Endothelial cell of umbilical vein (primary cell): ENCODE measurements at regions not wholly inside any gene's neighbourhood (a gene's known extent, or its start where the extent isn't known, plus 50 kb on each side); places are given as distances from the start of the nearest gene placed in this dataset.
"Not testable (repeated sequence)": the region's sequence is repeated elsewhere in the genome, so short reads cannot be mapped to it uniquely, and the experiment has no call there.

Experiments used
- BruUV-seq: library from RNA; stranded (reverse); fragments of 400-500 nt; replicated peaks from 2 replicates; lab custom pipeline; 2021; lab: Mats Ljungman, UMichigan
- CTCF ChIA-PET: fragments of 300-600, 350-600 bp; sonication (Branson Sonifier 250); formaldehyde crosslinking; loops from one replicate; lab custom pipeline; 2021; ENCODE audit warnings: antibody characterized with exemption, inconsistent platforms; lab: Charles Lee
- POLR2A ChIA-PET: fragments of 300-600, 350-600 bp; sonication (Branson Sonifier 250); formaldehyde crosslinking; loops from one replicate; lab custom pipeline; 2021; ENCODE audit warnings: antibody characterized with exemption, inconsistent platforms; lab: Charles Lee
- DNase-seq: peaks from one replicate; pipeline ENCODE4 v3.0.0-alpha.2; 2011; ENCODE audit warnings: low read depth, low spot score
- FAIRE-seq: peaks from 2 replicates; lab custom pipeline; 2011; peaks lifted over from hg19 to GRCh38; lab: Jason Lieb, UNC
- H2AFZ ChIP-seq: 2 replicates; pipeline ENCODE4 v1.6.0; 2012; ENCODE audit warnings: low read depth, low read length, control low read depth, inconsistent platforms
- H3K27ac ChIP-seq: 2 replicates; pipeline ENCODE4 v1.5.1; 2011; ENCODE audit warnings: low read depth, mild to moderate bottlenecking, control low read depth, low read length, moderate library complexity; ENCODE audit not compliant: insufficient read depth
- H3K27me3 ChIP-seq, 2 experiments: 2 replicates each; pipeline versions ENCODE4 v1.6.0 to v1.6.1; 2011; ENCODE audit warnings: low read length in 2 of 2, mixed read lengths in 1 of 2; ENCODE audit not compliant: control insufficient read depth in 2 of 2, insufficient read depth in 2 of 2
- H3K36me3 ChIP-seq, 2 experiments: 2 replicates in 1 of 2; 3 replicates in 1 of 2; pipeline ENCODE4 v1.5.1; 2011; ENCODE audit warnings: low read length in 2 of 2, mild to moderate bottlenecking in 1 of 2, moderate library complexity in 1 of 2; ENCODE audit not compliant: control insufficient read depth in 2 of 2, insufficient read depth in 2 of 2; ENCODE audit errors: extremely low read depth in 1 of 2
- H3K4me1 ChIP-seq: 3 replicates; pipeline ENCODE4 v1.5.1; 2011; ENCODE audit warnings: mild to moderate bottlenecking, low read length; ENCODE audit not compliant: control insufficient read depth, insufficient read depth; ENCODE audit errors: extremely low read depth
- H3K4me2 ChIP-seq: 2 replicates; pipeline ENCODE4 v1.6.1; 2011; ENCODE audit warnings: low read length, control low read depth, mixed read lengths; ENCODE audit not compliant: insufficient read depth
- H3K4me3 ChIP-seq, 3 experiments: fragments of 200-600 bp in 1 of 3; sonication (generic), shearing (Covaris generic) in 1 of 3; replicated peaks in 1 of 3; 2 replicates each; pipeline ENCODE4 v1.5.1; 2011 to 2016; ENCODE audit warnings: control low read depth in 3 of 3, low read length in 3 of 3, mild to moderate bottlenecking in 2 of 3, inconsistent platforms in 1 of 3, low read depth in 1 of 3, moderate library complexity in 1 of 3; ENCODE audit not compliant: insufficient read depth in 1 of 3
- H3K79me2 ChIP-seq: 2 replicates; pipeline ENCODE4 v1.6.0; 2012; ENCODE audit warnings: low read length, inconsistent platforms; ENCODE audit not compliant: control insufficient read depth, insufficient read depth
- H3K9ac ChIP-seq: replicated peaks from 2 replicates; pipeline ENCODE3; 2011; ENCODE audit warnings: low read length, control low read depth; ENCODE audit not compliant: insufficient read depth; ENCODE audit errors: extremely low read depth
- H3K9me1 ChIP-seq: replicated peaks from 3 replicates; pipeline ENCODE4 v1.6.0; 2011; ENCODE audit warnings: mild to moderate bottlenecking, low read length; ENCODE audit not compliant: control insufficient read depth, insufficient read depth; ENCODE audit errors: extremely low read depth
- H3K9me3 ChIP-seq: replicated peaks from 2 replicates; pipeline ENCODE4 v1.5.1; 2012; ENCODE audit warnings: low read length, inconsistent platforms; ENCODE audit not compliant: control insufficient read depth, insufficient read depth
- H4K20me1 ChIP-seq: replicated peaks from 2 replicates; pipeline ENCODE3; 2011; ENCODE audit warnings: mild to moderate bottlenecking, low read length; ENCODE audit not compliant: control insufficient read depth, insufficient read depth; ENCODE audit errors: extremely low read depth
- CTCF ChIP-seq, 2 donors: IDR thresholded peaks; 1 replicate in 1 of 2; 2 replicates in 1 of 2; pipeline ENCODE4 v1.5.1; 2011; ENCODE audit warnings: low read length in 2 of 2, mild to moderate bottlenecking in 2 of 2, moderate library complexity in 2 of 2, control low read depth in 1 of 2, inconsistent platforms in 1 of 2, low read depth in 1 of 2; ENCODE audit not compliant: insufficient read depth in 1 of 2; ENCODE audit errors: extremely low read depth in 1 of 2
- EZH2 ChIP-seq: IDR thresholded peaks from 2 replicates; pipeline ENCODE4 v1.6.1; 2012; ENCODE audit warnings: borderline replicate concordance, low read depth, mild to moderate bottlenecking, moderate library complexity, low read length, inconsistent platforms; ENCODE audit not compliant: severe bottlenecking
- FOS ChIP-seq: IDR thresholded peaks from 2 replicates; pipeline ENCODE4 v1.6.1; 2011; ENCODE audit warnings: mild to moderate bottlenecking, low read length, moderate library complexity, borderline replicate concordance; ENCODE audit not compliant: insufficient read depth
- GATA2 ChIP-seq: IDR thresholded peaks from 2 replicates; pipeline ENCODE4 v1.7.0; 2011; ENCODE audit warnings: low read depth, mild to moderate bottlenecking, moderate library complexity, mixed read lengths, low read length; ENCODE audit not compliant: insufficient read length, insufficient read depth
- JUN ChIP-seq: IDR thresholded peaks from 2 replicates; pipeline ENCODE4 v1.6.1; 2011; ENCODE audit warnings: borderline replicate concordance, low read depth; ENCODE audit not compliant: insufficient read length, insufficient read depth
- MAX ChIP-seq: IDR thresholded peaks from 2 replicates; pipeline ENCODE4 v1.6.1; 2011; ENCODE audit not compliant: insufficient read depth, insufficient read length
- MYC ChIP-seq: IDR thresholded peaks from one replicate; pipeline ENCODE4 v1.6.1; 2011; ENCODE audit warnings: mild to moderate bottlenecking, low read depth, low read length
- POLR2A ChIP-seq: IDR thresholded peaks from 2 replicates; pipeline ENCODE4 v1.6.1; 2012; ENCODE audit warnings: low read depth, mild to moderate bottlenecking, control low read depth, low read length
- POLR2AphosphoS5 ChIP-seq: IDR thresholded peaks from 2 replicates; pipeline ENCODE4 v1.6.1; 2012; ENCODE audit warnings: low read depth, mild to moderate bottlenecking, control low read depth, low read length, moderate library complexity; ENCODE audit not compliant: insufficient read depth
- dilution Hi-C: fragments of 300-500 bp; cut with MboI; formaldehyde crosslinking; loops from one replicate; pipeline ENCODE4 v1.15.0; 2019; ENCODE audit warnings: low sequenced_read_pairs; ENCODE audit not compliant: extremely low pct_ligation_motif_present
- intact Hi-C: fragments of 100-400 bp; cut with micrococcal nuclease; formaldehyde crosslinking; loops from one replicate; pipeline ENCODE4 v1.10.0; 2022

- no peaks in the 10 kb centered on the region for H3K9me1 ChIP-seq
- no peak for DNase-seq
- H3K27ac ChIP-seq = no peak overlapping the region
- BruUV-seq = no TSS peak
- H3K4me1 ChIP-seq = no peaks in the 10 kb centered on the region
- H3K9ac ChIP-seq = no peak overlapping the region
- H4K20me1 ChIP-seq = no peaks in the 10 kb centered on the region
- no peak overlapping the region for H3K4me3 ChIP-seq
- no peaks in the 10 kb centered on the region for H3K36me3 ChIP-seq
- no peaks in the 10 kb centered on the region for H3K9me3 ChIP-seq
- POLR2A ChIA-PET = no interaction called here
- no peak for TF ChIP-seq POLR2AphosphoS5
- no peak for TF ChIP-seq JUN
- TF ChIP-seq CTCF (IDR thresholded peaks at IDR 0.05; ENCODE audit: extremely low read depth in 1 of 2, insufficient read depth in 1 of 2, low read depth in 1 of 2, low read length in 2 of 2) = no peak
- no peak for TF ChIP-seq FOS
- no peak for TF ChIP-seq MAX
- no peak for TF ChIP-seq POLR2A
- TF ChIP-seq GATA2 = no peak
- TF ChIP-seq MYC = no peak
- no peak for TF ChIP-seq EZH2
- CTCF ChIA-PET = no interaction called here
- no peaks in the 10 kb centered on the region for H3K27me3 ChIP-seq
- no peak overlapping the region for H3K4me2 ChIP-seq
- dilution Hi-C loops (no loop called here), intact Hi-C loops (no loop called here)
- no peaks in the 10 kb centered on the region for H3K79me2 ChIP-seq
- H2AFZ ChIP-seq = no peak overlapping the region
- FAIRE-seq = no peak
Observed at GRCh38 chr6:163748036-163748435, 333.5 kb downstream of the QKI start.

- H2AFZ ChIP-seq, POLR2A ChIA-PET, FAIRE-seq, BruUV-seq, intact Hi-C loops, H3K9ac ChIP-seq, dilution Hi-C loops, H3K27ac ChIP-seq, H3K27me3 ChIP-seq, H4K20me1 ChIP-seq, DNase-seq, H3K9me3 ChIP-seq, H3K4me2 ChIP-seq, H3K36me3 ChIP-seq, H3K9me1 ChIP-seq, H3K4me1 ChIP-seq, CTCF ChIA-PET, H3K79me2 ChIP-seq, H3K4me3 ChIP-seq: not testable (repeated sequence)
Observed at GRCh38 chr6:163747058-163747457, 332.5 kb downstream of the QKI start.
